Endothelial cell of umbilical vein (primary cell): ENCODE measurements at regions not wholly inside any gene's neighbourhood (a gene's known extent, or its start where the extent isn't known, plus 50 kb on each side); places are given as distances from the start of the nearest gene placed in this dataset.

Experiments used
- BruUV-seq: library from RNA; stranded (reverse); fragments of 400-500 nt; replicated peaks from 2 replicates; lab custom pipeline; 2021; lab: Mats Ljungman, UMichigan
- CTCF ChIA-PET: fragments of 300-600, 350-600 bp; sonication (Branson Sonifier 250); formaldehyde crosslinking; loops from one replicate; lab custom pipeline; 2021; ENCODE audit warnings: antibody characterized with exemption, inconsistent platforms; lab: Charles Lee
- POLR2A ChIA-PET: fragments of 300-600, 350-600 bp; sonication (Branson Sonifier 250); formaldehyde crosslinking; loops from one replicate; lab custom pipeline; 2021; ENCODE audit warnings: antibody characterized with exemption, inconsistent platforms; lab: Charles Lee
- DNase-seq: peaks from one replicate; pipeline ENCODE4 v3.0.0-alpha.2; 2011; ENCODE audit warnings: low read depth, low spot score
- FAIRE-seq: peaks from 2 replicates; lab custom pipeline; 2011; peaks lifted over from hg19 to GRCh38; lab: Jason Lieb, UNC
- H2AFZ ChIP-seq: 2 replicates; pipeline ENCODE4 v1.6.0; 2012; ENCODE audit warnings: low read depth, low read length, control low read depth, inconsistent platforms
- H3K27ac ChIP-seq: 2 replicates; pipeline ENCODE4 v1.5.1; 2011; ENCODE audit warnings: low read depth, mild to moderate bottlenecking, control low read depth, low read length, moderate library complexity; ENCODE audit not compliant: insufficient read depth
- H3K27me3 ChIP-seq, 2 experiments: 2 replicates each; pipeline versions ENCODE4 v1.6.0 to v1.6.1; 2011; ENCODE audit warnings: low read length in 2 of 2, mixed read lengths in 1 of 2; ENCODE audit not compliant: control insufficient read depth in 2 of 2, insufficient read depth in 2 of 2
- H3K36me3 ChIP-seq, 2 experiments: 2 replicates in 1 of 2; 3 replicates in 1 of 2; pipeline ENCODE4 v1.5.1; 2011; ENCODE audit warnings: low read length in 2 of 2, mild to moderate bottlenecking in 1 of 2, moderate library complexity in 1 of 2; ENCODE audit not compliant: control insufficient read depth in 2 of 2, insufficient read depth in 2 of 2; ENCODE audit errors: extremely low read depth in 1 of 2
- H3K4me1 ChIP-seq: 3 replicates; pipeline ENCODE4 v1.5.1; 2011; ENCODE audit warnings: mild to moderate bottlenecking, low read length; ENCODE audit not compliant: control insufficient read depth, insufficient read depth; ENCODE audit errors: extremely low read depth
- H3K4me2 ChIP-seq: 2 replicates; pipeline ENCODE4 v1.6.1; 2011; ENCODE audit warnings: low read length, control low read depth, mixed read lengths; ENCODE audit not compliant: insufficient read depth
- H3K4me3 ChIP-seq, 3 experiments: fragments of 200-600 bp in 1 of 3; sonication (generic), shearing (Covaris generic) in 1 of 3; replicated peaks in 1 of 3; 2 replicates each; pipeline ENCODE4 v1.5.1; 2011 to 2016; ENCODE audit warnings: control low read depth in 3 of 3, low read length in 3 of 3, mild to moderate bottlenecking in 2 of 3, inconsistent platforms in 1 of 3, low read depth in 1 of 3, moderate library complexity in 1 of 3; ENCODE audit not compliant: insufficient read depth in 1 of 3
- H3K79me2 ChIP-seq: 2 replicates; pipeline ENCODE4 v1.6.0; 2012; ENCODE audit warnings: low read length, inconsistent platforms; ENCODE audit not compliant: control insufficient read depth, insufficient read depth
- H3K9ac ChIP-seq: replicated peaks from 2 replicates; pipeline ENCODE3; 2011; ENCODE audit warnings: low read length, control low read depth; ENCODE audit not compliant: insufficient read depth; ENCODE audit errors: extremely low read depth
- H3K9me1 ChIP-seq: replicated peaks from 3 replicates; pipeline ENCODE4 v1.6.0; 2011; ENCODE audit warnings: mild to moderate bottlenecking, low read length; ENCODE audit not compliant: control insufficient read depth, insufficient read depth; ENCODE audit errors: extremely low read depth
- H3K9me3 ChIP-seq: replicated peaks from 2 replicates; pipeline ENCODE4 v1.5.1; 2012; ENCODE audit warnings: low read length, inconsistent platforms; ENCODE audit not compliant: control insufficient read depth, insufficient read depth
- H4K20me1 ChIP-seq: replicated peaks from 2 replicates; pipeline ENCODE3; 2011; ENCODE audit warnings: mild to moderate bottlenecking, low read length; ENCODE audit not compliant: control insufficient read depth, insufficient read depth; ENCODE audit errors: extremely low read depth
- CTCF ChIP-seq, 2 donors: IDR thresholded peaks; 1 replicate in 1 of 2; 2 replicates in 1 of 2; pipeline ENCODE4 v1.5.1; 2011; ENCODE audit warnings: low read length in 2 of 2, mild to moderate bottlenecking in 2 of 2, moderate library complexity in 2 of 2, control low read depth in 1 of 2, inconsistent platforms in 1 of 2, low read depth in 1 of 2; ENCODE audit not compliant: insufficient read depth in 1 of 2; ENCODE audit errors: extremely low read depth in 1 of 2
- EZH2 ChIP-seq: IDR thresholded peaks from 2 replicates; pipeline ENCODE4 v1.6.1; 2012; ENCODE audit warnings: borderline replicate concordance, low read depth, mild to moderate bottlenecking, moderate library complexity, low read length, inconsistent platforms; ENCODE audit not compliant: severe bottlenecking
- FOS ChIP-seq: IDR thresholded peaks from 2 replicates; pipeline ENCODE4 v1.6.1; 2011; ENCODE audit warnings: mild to moderate bottlenecking, low read length, moderate library complexity, borderline replicate concordance; ENCODE audit not compliant: insufficient read depth
- GATA2 ChIP-seq: IDR thresholded peaks from 2 replicates; pipeline ENCODE4 v1.7.0; 2011; ENCODE audit warnings: low read depth, mild to moderate bottlenecking, moderate library complexity, mixed read lengths, low read length; ENCODE audit not compliant: insufficient read length, insufficient read depth
- JUN ChIP-seq: IDR thresholded peaks from 2 replicates; pipeline ENCODE4 v1.6.1; 2011; ENCODE audit warnings: borderline replicate concordance, low read depth; ENCODE audit not compliant: insufficient read length, insufficient read depth
- MAX ChIP-seq: IDR thresholded peaks from 2 replicates; pipeline ENCODE4 v1.6.1; 2011; ENCODE audit not compliant: insufficient read depth, insufficient read length
- MYC ChIP-seq: IDR thresholded peaks from one replicate; pipeline ENCODE4 v1.6.1; 2011; ENCODE audit warnings: mild to moderate bottlenecking, low read depth, low read length
- POLR2A ChIP-seq: IDR thresholded peaks from 2 replicates; pipeline ENCODE4 v1.6.1; 2012; ENCODE audit warnings: low read depth, mild to moderate bottlenecking, control low read depth, low read length
- POLR2AphosphoS5 ChIP-seq: IDR thresholded peaks from 2 replicates; pipeline ENCODE4 v1.6.1; 2012; ENCODE audit warnings: low read depth, mild to moderate bottlenecking, control low read depth, low read length, moderate library complexity; ENCODE audit not compliant: insufficient read depth
- dilution Hi-C: fragments of 300-500 bp; cut with MboI; formaldehyde crosslinking; loops from one replicate; pipeline ENCODE4 v1.15.0; 2019; ENCODE audit warnings: low sequenced_read_pairs; ENCODE audit not compliant: extremely low pct_ligation_motif_present
- intact Hi-C: fragments of 100-400 bp; cut with micrococcal nuclease; formaldehyde crosslinking; loops from one replicate; pipeline ENCODE4 v1.10.0; 2022

- ChIA-PET POLR2A (no interaction called here), CTCF (no interaction called here)
- H2AFZ ChIP-seq: no peak overlapping the region
- no peaks in the 10 kb centered on the region for H3K9me1 ChIP-seq
- BruUV-seq: no TSS peak
- no peak for TF ChIP-seq FOS
- no peak for TF ChIP-seq EZH2
- no peak for TF ChIP-seq MYC
- TF ChIP-seq MAX: no peak
- TF ChIP-seq POLR2AphosphoS5: no peak
- TF ChIP-seq POLR2A: no peak
- no peak for TF ChIP-seq JUN
- no peak for TF ChIP-seq GATA2
- no peak for TF ChIP-seq CTCF (IDR thresholded peaks at IDR 0.05; ENCODE audit: extremely low read depth in 1 of 2, insufficient read depth in 1 of 2, low read depth in 1 of 2, low read length in 2 of 2)
- DNase-seq (no peak), FAIRE-seq (no peak)
- H3K27me3 ChIP-seq: no peaks in the 10 kb centered on the region
- dilution Hi-C loops: no loop called here
- no peaks in the 10 kb centered on the region for H3K4me1 ChIP-seq
- intact Hi-C loops: no loop called here
- H3K79me2 ChIP-seq: no peaks in the 10 kb centered on the region
- no peak overlapping the region for H3K4me3 ChIP-seq
- H3K4me2 ChIP-seq: no peak overlapping the region
- no peak overlapping the region for H3K9ac ChIP-seq
- no peak overlapping the region for H3K27ac ChIP-seq
- no peaks in the 10 kb centered on the region for H3K36me3 ChIP-seq
- no peaks in the 10 kb centered on the region for H3K9me3 ChIP-seq
- no peaks in the 10 kb centered on the region for H4K20me1 ChIP-seq
Measured at GRCh38 chr14:104235686-104236085, 97.3 kb downstream of the KIF26A start.
